HEK293 (cell line): ENCODE measurements at regions not wholly inside any gene's neighbourhood (a gene's known extent, or its start where the extent isn't known, plus 50 kb on each side); places are given as distances from the start of the nearest gene placed in this dataset.

Source experiments
- CTCF ChIA-PET: fragments of 350-600 bp; formaldehyde crosslinking; extraction: SDS; loops from one replicate; lab custom pipeline; 2021; ENCODE audit warnings: antibody characterized with exemption; lab: Yijun Ruan, JAX
- POLR2A ChIA-PET: fragments of 300-600 bp; formaldehyde crosslinking; extraction: SDS; loops from one replicate; lab custom pipeline; 2020; ENCODE audit warnings: antibody characterized with exemption, inconsistent platforms; lab: Yijun Ruan, JAX
- H3K27ac ChIP-seq: fragments of 200-500 bp; sonication (Bioruptor generic); 2 replicates; pipeline ENCODE4 v1.5.1; 2014; ENCODE audit warnings: low read depth, low read length, control low read depth, inconsistent platforms; ENCODE audit errors: extremely low read depth
- H3K36me3 ChIP-seq, 2 experiments: fragments of 200-500 bp in 1 of 2; sonication (Bioruptor generic) in 1 of 2; 1 replicate in 1 of 2; 2 replicates in 1 of 2; pipeline ENCODE4 v1.5.1; 2014 to 2017; ENCODE audit warnings: inconsistent platforms in 2 of 2, low read length in 2 of 2; ENCODE audit not compliant: control insufficient read depth in 2 of 2, insufficient read depth in 1 of 2
- H3K4me1 ChIP-seq: fragments of 200-500 bp; sonication (Bioruptor generic); 2 replicates; pipeline ENCODE4 v1.5.1; 2014; ENCODE audit warnings: mild to moderate bottlenecking, low read length, inconsistent platforms; ENCODE audit not compliant: control insufficient read depth, insufficient read depth
- H3K4me3 ChIP-seq: 2 replicates; pipeline ENCODE4 v1.5.1; 2011; ENCODE audit warnings: low read depth, mild to moderate bottlenecking, control low read depth, low read length, moderate library complexity
- H3K9me3 ChIP-seq: fragments of 200-500 bp; sonication (Bioruptor generic); 2 replicates; pipeline ENCODE4 v1.5.1; 2014; ENCODE audit warnings: low read depth, low read length, inconsistent platforms; ENCODE audit not compliant: control insufficient read depth, insufficient read depth
- ATF2 ChIP-seq: fragments of 450-650 bp; formaldehyde crosslinking; IDR thresholded peaks from 2 replicates; pipeline ENCODE4 v1.5.1; 2016; ENCODE audit warnings: missing biosample characterization, missing genetic modification characterization, low read depth
- ELK4 ChIP-seq: IDR thresholded peaks from 2 replicates; pipeline ENCODE4 v1.6.1; 2011; ENCODE audit warnings: mild to moderate bottlenecking, low read depth, low read length, borderline replicate concordance
- HIC1 ChIP-seq: fragments of 450-650 bp; formaldehyde crosslinking; IDR thresholded peaks from 2 replicates; pipeline ENCODE4 v1.5.1; 2016; ENCODE audit warnings: missing biosample characterization, missing genetic modification characterization
- KLF16 ChIP-seq: fragments of 450-650 bp; formaldehyde crosslinking; IDR thresholded peaks from 2 replicates; pipeline ENCODE4 v1.5.1; 2017; ENCODE audit warnings: missing biosample characterization, missing genetic modification characterization
- KLF9 ChIP-seq: fragments of 450-650 bp; formaldehyde crosslinking; IDR thresholded peaks from 2 replicates; pipeline ENCODE4 v1.5.1; 2016; ENCODE audit warnings: missing biosample characterization, missing genetic modification characterization, low read depth
- MZF1 ChIP-seq: fragments of 450-650 bp; formaldehyde crosslinking; IDR thresholded peaks from 2 replicates; pipeline ENCODE4 v1.5.1; 2017; ENCODE audit warnings: missing biosample characterization, missing genetic modification characterization, borderline replicate concordance
- TRIM28 ChIP-seq: IDR thresholded peaks from 2 replicates; pipeline ENCODE4 v1.6.1; 2011; ENCODE audit warnings: low read length, control low read depth, borderline replicate concordance
- YY1 ChIP-seq: fragments of 450-650 bp; formaldehyde crosslinking; IDR thresholded peaks from 2 replicates; pipeline ENCODE4 v1.5.1; 2018; ENCODE audit warnings: missing biosample characterization, missing genetic modification characterization
- ZEB2 ChIP-seq: fragments of 450-650 bp; formaldehyde crosslinking; IDR thresholded peaks from 2 replicates; pipeline ENCODE4 v1.5.1; 2016; ENCODE audit warnings: missing biosample characterization, missing genetic modification characterization
- ZFP37 ChIP-seq: fragments of 450-650 bp; formaldehyde crosslinking; IDR thresholded peaks from 2 replicates; pipeline ENCODE4 v1.5.1; 2016; ENCODE audit warnings: missing biosample characterization, missing genetic modification characterization
- ZNF133 ChIP-seq: fragments of 450-650 bp; formaldehyde crosslinking; IDR thresholded peaks from 2 replicates; pipeline ENCODE4 v1.5.1; 2016; ENCODE audit warnings: missing biosample characterization, missing genetic modification characterization
- ZNF155 ChIP-seq: fragments of 450-650 bp; formaldehyde crosslinking; IDR thresholded peaks from 2 replicates; pipeline ENCODE4 v1.5.1; 2016; ENCODE audit warnings: missing biosample characterization, missing genetic modification characterization
- ZNF169 ChIP-seq: fragments of 450-650 bp; formaldehyde crosslinking; IDR thresholded peaks from 2 replicates; pipeline ENCODE4 v1.5.1; 2016; ENCODE audit warnings: missing biosample characterization, missing genetic modification characterization
- ZNF19 ChIP-seq: fragments of 450-650 bp; formaldehyde crosslinking; IDR thresholded peaks from 2 replicates; pipeline ENCODE4; 2016; ENCODE audit warnings: missing biosample characterization, missing genetic modification characterization, low read depth
- ZNF23 ChIP-seq: fragments of 450-650 bp; formaldehyde crosslinking; IDR thresholded peaks from 2 replicates; pipeline ENCODE4 v1.5.1; 2016; ENCODE audit warnings: missing biosample characterization, missing genetic modification characterization, borderline replicate concordance
- ZNF239 ChIP-seq: fragments of 450-650 bp; formaldehyde crosslinking; IDR thresholded peaks from 2 replicates; pipeline ENCODE4 v1.5.1; 2016; ENCODE audit warnings: missing biosample characterization, missing genetic modification characterization
- ZNF280C ChIP-seq: fragments of 450-650 bp; formaldehyde crosslinking; IDR thresholded peaks from 2 replicates; pipeline ENCODE4 v1.5.1; 2016; ENCODE audit warnings: missing biosample characterization, missing genetic modification characterization
- ZNF398 ChIP-seq: fragments of 450-650 bp; formaldehyde crosslinking; IDR thresholded peaks from 2 replicates; pipeline ENCODE4 v1.5.1; 2017; ENCODE audit warnings: missing biosample characterization, missing genetic modification characterization
- ZNF404 ChIP-seq: fragments of 450-650 bp; formaldehyde crosslinking; IDR thresholded peaks from 2 replicates; pipeline ENCODE4 v1.5.1; 2017; ENCODE audit warnings: missing biosample characterization, missing genetic modification characterization
- ZNF549 ChIP-seq: fragments of 450-650 bp; IDR thresholded peaks from 2 replicates; pipeline ENCODE4 v1.5.1; 2018; ENCODE audit warnings: missing biosample characterization, missing genetic modification characterization, mild to moderate bottlenecking, inconsistent platforms, moderate library complexity
- ZNF623 ChIP-seq: fragments of 450-650 bp; formaldehyde crosslinking; IDR thresholded peaks from 2 replicates; pipeline ENCODE4 v1.5.1; 2016; ENCODE audit warnings: missing biosample characterization, missing genetic modification characterization
- ZNF768 ChIP-seq: fragments of 450-650 bp; formaldehyde crosslinking; IDR thresholded peaks from 2 replicates; pipeline ENCODE4 v1.5.1; 2018; ENCODE audit warnings: missing biosample characterization, mild to moderate bottlenecking, missing genetic modification characterization
- ZNF785 ChIP-seq: fragments of 450-650 bp; formaldehyde crosslinking; IDR thresholded peaks from 2 replicates; pipeline ENCODE4 v1.5.1; 2016; ENCODE audit warnings: missing biosample characterization, missing genetic modification characterization
- ZSCAN30 ChIP-seq: fragments of 450-650 bp; IDR thresholded peaks from 2 replicates; pipeline ENCODE4 v1.5.1; 2018; ENCODE audit warnings: missing biosample characterization, mild to moderate bottlenecking, missing genetic modification characterization, moderate library complexity

GRCh38 chr10:10493833-10494232 lies 523.8 kb upstream of the CELF2 start (continued):
- TF ChIP-seq HIC1, result no peak
- TF ChIP-seq ZSCAN30, result no peak
- no peak for TF ChIP-seq ZNF549 (tag by site-specific recombination)

GRCh38 chr10:10497245-10497644 lies 520.4 kb upstream of the CELF2 start:
- CTCF ChIA-PET, result no interaction called here
- POLR2A ChIA-PET, result no interaction called here

GRCh38 chr10:10498781-10499180 lies 518.9 kb upstream of the CELF2 start:
- Histone ChIP-seq H3K4me1 (no peaks in the 10 kb centered on the region), H3K27ac (no peak overlapping the region), H3K9me3 (no peaks in the 10 kb centered on the region), H3K36me3 (no peaks in the 10 kb centered on the region)
- POLR2A ChIA-PET, result no interaction called here
- no peak for TF ChIP-seq ZNF785 (tag by site-specific recombination)
- no peak for TF ChIP-seq TRIM28
- no peak for TF ChIP-seq ATF2 (tag by site-specific recombination)
- no peak for TF ChIP-seq ZNF23 (tag by site-specific recombination)
- TF ChIP-seq YY1, result no peak
- TF ChIP-seq ZNF155 (tag by site-specific recombination), result no peak
- no peak for TF ChIP-seq MZF1
- TF ChIP-seq ZNF239 (tag by site-specific recombination), result no peak
- no peak for TF ChIP-seq KLF16 (tag by site-specific recombination)
- TF ChIP-seq ELK4, result no peak
- no peak for TF ChIP-seq ZNF404 (tag by site-specific recombination)
- TF ChIP-seq ZEB2, result no peak
- no peak for TF ChIP-seq ZNF280C (tag by site-specific recombination)
- no peak for TF ChIP-seq ZNF19 (tag by site-specific recombination)
- TF ChIP-seq, all 188 proteins: peak for 0
- no peak overlapping the region for H3K4me3 ChIP-seq
- CTCF ChIA-PET, result interaction anchor here (0.6 kb wide), 1 partner anchor 372 kb away, joined by 3 read pairs; no protein-coding TSS in a partner anchor

More at GRCh38 chr10:10497245-10497644, 520.4 kb upstream of the CELF2 start:
- H3K27ac ChIP-seq, result no peak overlapping the region
- H3K4me3 ChIP-seq, result no peak overlapping the region
- TF ChIP-seq ZNF623 (tag by site-specific recombination) (no peak), ZNF398 (no peak), KLF9 (tag by site-specific recombination) (no peak), ZNF768 (tag by site-specific recombination) (no peak), ZNF133 (no peak), ZFP37 (tag by site-specific recombination) (no peak), ZNF169 (no peak)
- no peaks in the 10 kb centered on the region for H3K36me3 ChIP-seq
- no peaks in the 10 kb centered on the region for H3K4me1 ChIP-seq
- no peaks in the 10 kb centered on the region for H3K9me3 ChIP-seq
